ENCODE measurements at regions not wholly inside any gene's neighbourhood (a gene's known extent, or its start where the extent isn't known, plus 50 kb on each side); places are given as distances from the start of the nearest gene placed in this dataset.

GRCh38 chr5:168171901-168172759 is 119.3 kb upstream of the WWC1 start:
- no peak for TF ChIP-seq CTCF (IDR thresholded peaks at IDR 0.05 in 2 of 3, conservative IDR thresholded peaks at IDR 0.05 in 1 of 3; ENCODE audit: control insufficient read depth in 2 of 3, extremely low read depth in 1 of 3, insufficient read depth in 1 of 3, low read depth in 3 of 3, low read length in 3 of 3)
- TF ChIP-seq GABPA (IDR thresholded peaks at IDR 0.05; ENCODE audit: low read depth), result no peak
- TF ChIP-seq, protein P1, sequence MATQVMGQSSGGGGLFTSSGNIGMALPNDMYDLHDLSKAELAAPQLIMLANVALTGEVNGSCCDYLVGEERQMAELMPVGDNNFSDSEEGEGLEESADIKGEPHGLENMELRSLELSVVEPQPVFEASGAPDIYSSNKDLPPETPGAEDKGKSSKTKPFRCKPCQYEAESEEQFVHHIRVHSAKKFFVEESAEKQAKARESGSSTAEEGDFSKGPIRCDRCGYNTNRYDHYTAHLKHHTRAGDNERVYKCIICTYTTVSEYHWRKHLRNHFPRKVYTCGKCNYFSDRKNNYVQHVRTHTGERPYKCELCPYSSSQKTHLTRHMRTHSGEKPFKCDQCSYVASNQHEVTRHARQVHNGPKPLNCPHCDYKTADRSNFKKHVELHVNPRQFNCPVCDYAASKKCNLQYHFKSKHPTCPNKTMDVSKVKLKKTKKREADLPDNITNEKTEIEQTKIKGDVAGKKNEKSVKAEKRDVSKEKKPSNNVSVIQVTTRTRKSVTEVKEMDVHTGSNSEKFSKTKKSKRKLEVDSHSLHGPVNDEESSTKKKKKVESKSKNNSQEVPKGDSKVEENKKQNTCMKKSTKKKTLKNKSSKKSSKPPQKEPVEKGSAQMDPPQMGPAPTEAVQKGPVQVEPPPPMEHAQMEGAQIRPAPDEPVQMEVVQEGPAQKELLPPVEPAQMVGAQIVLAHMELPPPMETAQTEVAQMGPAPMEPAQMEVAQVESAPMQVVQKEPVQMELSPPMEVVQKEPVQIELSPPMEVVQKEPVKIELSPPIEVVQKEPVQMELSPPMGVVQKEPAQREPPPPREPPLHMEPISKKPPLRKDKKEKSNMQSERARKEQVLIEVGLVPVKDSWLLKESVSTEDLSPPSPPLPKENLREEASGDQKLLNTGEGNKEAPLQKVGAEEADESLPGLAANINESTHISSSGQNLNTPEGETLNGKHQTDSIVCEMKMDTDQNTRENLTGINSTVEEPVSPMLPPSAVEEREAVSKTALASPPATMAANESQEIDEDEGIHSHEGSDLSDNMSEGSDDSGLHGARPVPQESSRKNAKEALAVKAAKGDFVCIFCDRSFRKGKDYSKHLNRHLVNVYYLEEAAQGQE (IDR thresholded peaks at IDR 0.05; ENCODE audit: low read depth, low read length), result no peak
- TF ChIP-seq EZH2 (IDR thresholded peaks at IDR 0.05; ENCODE audit: borderline replicate concordance, control insufficient read depth, low read depth, low read length), result no peak
- TF ChIP-seq POLR2A (IDR thresholded peaks at IDR 0.05; ENCODE audit: low read depth, low read length), result no peak
- TF ChIP-seq FOXK2 (IDR thresholded peaks at IDR 0.05), result no peak
- TF ChIP-seq ASH2L (IDR thresholded peaks at IDR 0.05; ENCODE audit: borderline replicate concordance, low read depth), result no peak
- no peak for TF ChIP-seq KDM1A (IDR thresholded peaks at IDR 0.05; ENCODE audit: borderline replicate concordance)
- TF ChIP-seq USF1 (IDR thresholded peaks at IDR 0.05; ENCODE audit: borderline replicate concordance, extremely low read length, insufficient read depth, low read depth, low read length), result no peak
- TF ChIP-seq CEBPB (IDR thresholded peaks at IDR 0.05; ENCODE audit: borderline replicate concordance in 1 of 2, low read depth in 2 of 2, low read length in 2 of 2), result no peak
- TF ChIP-seq TCF7 (IDR thresholded peaks at IDR 0.05; ENCODE audit: borderline replicate concordance), result no peak
- no peak for TF ChIP-seq CHD2 (IDR thresholded peaks at IDR 0.05; ENCODE audit: borderline replicate concordance, low read depth, low read length)
- no peak for TF ChIP-seq NRF1 (conservative IDR thresholded peaks at IDR 0.05; ENCODE audit: low read depth, low read length)
- no peak for TF ChIP-seq POLR2AphosphoS5 (IDR thresholded peaks at IDR 0.05; ENCODE audit: low read length)

Data from GM12878 (cell line).